ENCODE measurements at regions not wholly inside any gene's neighbourhood (a gene's known extent, or its start where the extent isn't known, plus 50 kb on each side); places are given as distances from the start of the nearest gene placed in this dataset.

- no peak for DNase-seq (ENCODE audit: low read depth)
- H3K27me3 ChIP-seq (ENCODE audit: control insufficient read depth, insufficient read depth, low read length), result no peaks in the 10 kb centered on the region
- no peaks in the 10 kb centered on the region for H3K36me3 ChIP-seq (ENCODE audit: control insufficient read depth, insufficient read depth, low read length)
- H3K4me3 ChIP-seq (ENCODE audit: low read depth, low read length), result no peak overlapping the region
- no peak for TF ChIP-seq CTCF (IDR thresholded peaks at IDR 0.05; ENCODE audit: insufficient read depth, low read length, poor library complexity, severe bottlenecking)
Measured at GRCh38 chr12:89103831-89104230, 248.5 kb downstream of the DUSP6 start.

DNA sequence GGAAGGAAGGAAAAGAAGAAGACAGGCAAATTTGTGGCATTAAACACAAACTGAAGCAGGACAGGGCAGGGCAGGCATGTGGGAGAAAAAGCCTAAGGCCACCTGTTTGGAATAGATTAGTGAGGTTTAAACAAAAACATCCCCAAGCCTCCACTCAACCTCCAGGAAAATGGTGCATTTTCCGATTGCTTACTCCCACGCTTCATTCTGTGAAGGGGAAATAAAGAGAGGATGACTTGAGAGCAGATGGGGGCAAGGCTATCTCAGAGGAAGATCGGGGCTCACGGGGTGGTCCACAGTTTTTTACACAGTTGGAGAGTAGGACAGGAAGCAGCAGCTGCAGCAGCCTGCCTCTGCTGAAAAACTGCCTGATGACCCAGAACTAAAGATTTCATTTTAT is 250.9 kb downstream of the DUSP6 start:
- no peaks in the 10 kb centered on the region for H3K27me3 ChIP-seq (ENCODE audit: control insufficient read depth, insufficient read depth, low read length)
- no peak for DNase-seq (ENCODE audit: low read depth)
- H3K4me3 ChIP-seq (ENCODE audit: low read depth, low read length), result no peak overlapping the region
- H3K36me3 ChIP-seq (ENCODE audit: control insufficient read depth, insufficient read depth, low read length), result no peaks in the 10 kb centered on the region
- no peak for TF ChIP-seq CTCF (IDR thresholded peaks at IDR 0.05; ENCODE audit: insufficient read depth, low read length, poor library complexity, severe bottlenecking)

- DNase-seq (ENCODE audit: low read depth), result no peak
- no peak for TF ChIP-seq CTCF (IDR thresholded peaks at IDR 0.05; ENCODE audit: insufficient read depth, low read length, poor library complexity, severe bottlenecking)
- Histone ChIP-seq H3K36me3 (ENCODE audit: control insufficient read depth, insufficient read depth, low read length) (no peaks in the 10 kb centered on the region), H3K27me3 (ENCODE audit: control insufficient read depth, insufficient read depth, low read length) (no peaks in the 10 kb centered on the region), H3K4me3 (ENCODE audit: low read depth, low read length) (no peak overlapping the region)
Measured at GRCh38 chr12:89098441-89099112, 253.7 kb downstream of the DUSP6 start.

DNA sequence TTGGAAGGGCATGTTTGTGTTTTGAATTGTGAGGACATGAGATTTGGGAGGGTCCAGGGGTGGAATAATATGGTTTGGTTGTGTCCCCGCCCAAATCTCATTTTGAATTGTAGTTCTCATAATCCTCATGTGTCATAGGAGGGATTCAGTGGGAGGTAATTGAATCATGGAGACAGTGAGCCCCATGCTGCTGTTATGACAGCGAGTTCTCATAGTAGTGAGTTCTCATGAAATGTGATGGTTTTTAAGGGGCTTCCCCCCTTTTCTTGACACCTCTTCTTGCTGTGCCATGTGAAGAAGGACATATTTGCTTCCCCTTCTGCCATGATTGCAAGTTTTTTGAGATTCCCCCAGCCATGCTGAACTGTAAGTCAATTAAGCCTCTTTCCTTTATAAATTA is 260.0 kb downstream of the DUSP6 start:
- Histone ChIP-seq H3K27me3 (ENCODE audit: control insufficient read depth, insufficient read depth, low read length) (no peaks in the 10 kb centered on the region), H3K36me3 (ENCODE audit: control insufficient read depth, insufficient read depth, low read length) (no peaks in the 10 kb centered on the region), H3K4me3 (ENCODE audit: low read depth, low read length) (no peak overlapping the region)
- DNase-seq (ENCODE audit: low read depth), result no peak
- TF ChIP-seq CTCF (IDR thresholded peaks at IDR 0.05; ENCODE audit: insufficient read depth, low read length, poor library complexity, severe bottlenecking), result no peak

DNA sequence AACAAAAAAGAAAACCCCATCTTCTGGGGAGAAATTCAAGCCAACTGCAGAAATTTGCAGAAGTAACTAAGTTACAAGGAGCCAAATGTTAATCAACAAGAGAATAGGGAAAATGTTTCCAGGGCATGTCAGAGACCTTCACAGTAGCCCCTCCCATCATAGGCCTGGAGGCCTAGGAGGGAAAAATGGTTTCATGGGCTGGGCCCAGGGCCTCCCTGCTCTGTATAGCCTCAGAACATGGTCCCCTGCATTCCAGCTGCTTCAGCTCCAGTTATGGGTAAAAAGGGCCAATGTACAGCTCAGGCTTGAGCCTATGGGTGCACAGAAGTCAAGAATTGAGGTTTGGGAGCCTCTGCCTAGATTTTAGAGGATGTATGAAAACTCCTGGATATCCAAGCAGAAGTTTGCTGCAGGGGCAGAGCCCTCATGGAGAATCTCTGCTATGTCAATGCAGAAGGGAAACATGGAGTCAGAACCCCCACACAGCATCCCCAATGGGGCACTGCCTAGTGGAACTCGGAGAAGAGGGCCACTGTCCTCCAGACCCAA is 260.9 kb downstream of the DUSP6 start:
- no peak for DNase-seq (ENCODE audit: low read depth)
- TF ChIP-seq CTCF (IDR thresholded peaks at IDR 0.05; ENCODE audit: insufficient read depth, low read length, poor library complexity, severe bottlenecking), result no peak
- no peaks in the 10 kb centered on the region for H3K27me3 ChIP-seq (ENCODE audit: control insufficient read depth, insufficient read depth, low read length)
- H3K4me3 ChIP-seq (ENCODE audit: low read depth, low read length), result no peak overlapping the region
- no peaks in the 10 kb centered on the region for H3K36me3 ChIP-seq (ENCODE audit: control insufficient read depth, insufficient read depth, low read length)

DNA sequence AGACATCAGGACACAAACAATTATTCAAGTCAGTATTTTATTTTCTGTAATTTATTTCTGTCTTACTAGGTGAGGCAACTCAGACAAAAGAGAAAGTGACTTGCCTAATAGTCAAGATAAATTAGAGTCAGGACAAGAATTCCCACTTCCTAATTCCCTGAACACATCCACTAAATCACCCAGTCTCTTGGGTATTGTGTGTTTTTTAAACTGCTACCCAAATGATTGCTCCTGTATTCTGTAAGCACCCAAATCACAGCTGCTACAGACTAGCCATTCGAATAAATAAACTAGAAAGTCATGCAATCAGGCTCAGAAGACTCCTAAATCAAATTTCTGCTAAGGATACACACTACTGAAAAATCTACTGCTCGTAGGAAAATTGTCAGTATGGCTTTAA is 263.0 kb downstream of the DUSP6 start:
- H3K4me3 ChIP-seq (ENCODE audit: low read depth, low read length), result no peak overlapping the region
- no peak for TF ChIP-seq CTCF (IDR thresholded peaks at IDR 0.05; ENCODE audit: insufficient read depth, low read length, poor library complexity, severe bottlenecking)
- no peak for DNase-seq (ENCODE audit: low read depth)
- H3K36me3 ChIP-seq (ENCODE audit: control insufficient read depth, insufficient read depth, low read length), result no peaks in the 10 kb centered on the region
- no peaks in the 10 kb centered on the region for H3K27me3 ChIP-seq (ENCODE audit: control insufficient read depth, insufficient read depth, low read length)

Measured in kidney epithelial cell (primary cell).